GM10248 (cell line): ENCODE measurements at regions not wholly inside any gene's neighbourhood (a gene's known extent, or its start where the extent isn't known, plus 50 kb on each side); places are given as distances from the start of the nearest gene placed in this dataset.

Experiments
- CTCF ChIA-PET: fragments of 300-600 bp; sonication (Branson Sonifier 250); formaldehyde crosslinking; extraction: SDS; loops from one replicate; lab custom pipeline; 2021; ENCODE audit warnings: antibody characterized with exemption; lab: Yijun Ruan, JAX
- POLR2A ChIA-PET: fragments of 350-650 bp; sonication (Branson Sonifier 250); formaldehyde crosslinking; extraction: SDS; loops from one replicate; lab custom pipeline; 2020; ENCODE audit warnings: antibody characterized with exemption; lab: Yijun Ruan, JAX
- DNase-seq: peaks from one replicate; pipeline ENCODE4 v3.0.0; 2012; ENCODE audit errors: extremely low spot score
- CTCF ChIP-seq: IDR thresholded peaks from 2 replicates; pipeline ENCODE4 v1.5.1; 2012; ENCODE audit warnings: mild to moderate bottlenecking, low read depth; ENCODE audit errors: extremely low read depth, missing control alignments, control extremely low read depth

- TF ChIP-seq CTCF: no peak
- no peak for DNase-seq
- POLR2A ChIA-PET: no interaction called here
- CTCF ChIA-PET: interaction anchor here (1.1 kb wide), 1 partner anchor 9 kb away, joined by 5 read pairs; no protein-coding TSS in a partner anchor
These were observed 83.2 kb upstream of the FAT1 start for GRCh38 chr4:186806679-186807421.

- no peak for TF ChIP-seq CTCF
- DNase-seq: no peak
- CTCF ChIA-PET: no interaction called here
- POLR2A ChIA-PET: no interaction called here
These were observed 84.4 kb upstream of the FAT1 start for GRCh38 chr4:186807808-186808629.

GRCh38 chr4:186808630-186809018 is 85.0 kb upstream of the FAT1 start:
- no peak for TF ChIP-seq CTCF
- ChIA-PET POLR2A (no interaction called here), CTCF (no interaction called here)
- no peak for DNase-seq

- ChIA-PET POLR2A (no interaction called here), CTCF (no interaction called here)
- DNase-seq: no peak
- TF ChIP-seq CTCF: no peak
These were observed 85.4 kb upstream of the FAT1 start for GRCh38 chr4:186809070-186809469.

- CTCF ChIA-PET: interaction anchor here (0.9 kb wide), 1 partner anchor 10 kb away, joined by 3 read pairs; no protein-coding TSS in a partner anchor
- no peak for DNase-seq
- no peak for TF ChIP-seq CTCF
These were observed 87.0 kb upstream of the FAT1 start for GRCh38 chr4:186810613-186811150.

GRCh38 chr4:186812592-186812991 is 88.9 kb upstream of the FAT1 start:
- no peak for TF ChIP-seq CTCF
- ChIA-PET CTCF (interaction anchor here (1.4 to 1.8 kb wide), 2 partner anchors 11 to 14 kb away, joined by 3 to 5 read pairs; no protein-coding TSS in a partner anchor), POLR2A (no interaction called here)
- DNase-seq: no peak

More at GRCh38 chr4:186810613-186811150, 87.0 kb upstream of the FAT1 start:
- POLR2A ChIA-PET: no interaction called here
